ENCODE measurements at regions not wholly inside any gene's neighbourhood (a gene's known extent, or its start where the extent isn't known, plus 50 kb on each side); places are given as distances from the start of the nearest gene placed in this dataset.

- no peak for DNase-seq (ENCODE audit: low read depth in 2 of 2)
Measured at GRCh38 chr11:29310725-29311342, 706.0 kb downstream of the KCNA4 start.

GRCh38 chr11:29309992-29310391 is 706.8 kb downstream of the KCNA4 start:
- DNase-seq (ENCODE audit: low read depth in 2 of 2) = peak; percentile 85 to 86

GRCh38 chr11:29306527-29306926 is 710.3 kb downstream of the KCNA4 start:
- DNase-seq (ENCODE audit: low read depth in 2 of 2) = peak; percentile 74 to 75

GRCh38 chr11:29305456-29306232 is 711.2 kb downstream of the KCNA4 start:
- no peak for DNase-seq (ENCODE audit: low read depth in 2 of 2)

- peak; percentile 67 to 70 for DNase-seq (ENCODE audit: low read depth in 2 of 2)
Measured at GRCh38 chr11:29300420-29300819, 716.4 kb downstream of the KCNA4 start.

- no peak for DNase-seq (ENCODE audit: low read depth in 2 of 2)
Measured at GRCh38 chr11:29296680-29297079, 720.1 kb downstream of the KCNA4 start.

- DNase-seq (ENCODE audit: low read depth in 2 of 2) = peak in 1 of 2 experiments; percentile 45
Measured at GRCh38 chr11:29293825-29294224, 723.0 kb downstream of the KCNA4 start.

- peak; percentile 75 to 77 for DNase-seq (ENCODE audit: low read depth in 2 of 2)
Measured at GRCh38 chr11:29282088-29282487, 734.7 kb downstream of the KCNA4 start.

- DNase-seq (ENCODE audit: low read depth in 2 of 2) = no peak
Measured at GRCh38 chr11:29281271-29281777, 735.5 kb downstream of the KCNA4 start.

GRCh38 chr11:29280452-29280851 is 736.4 kb downstream of the KCNA4 start:
- no peak for DNase-seq (ENCODE audit: low read depth in 2 of 2)

- no peak for DNase-seq (ENCODE audit: low read depth in 2 of 2)
Measured at GRCh38 chr11:29279716-29280115, 737.1 kb downstream of the KCNA4 start.

GRCh38 chr11:29272019-29272654 is 744.7 kb downstream of the KCNA4 start:
- DNase-seq (ENCODE audit: low read depth in 2 of 2) = no peak

GRCh38 chr11:29271616-29272015 is 745.2 kb downstream of the KCNA4 start:
- DNase-seq (ENCODE audit: low read depth in 2 of 2) = no peak

GRCh38 chr11:29268733-29269132 is 748.1 kb downstream of the KCNA4 start:
- DNase-seq (ENCODE audit: low read depth in 2 of 2) = no peak

GRCh38 chr11:29265792-29266191 is 751.0 kb downstream of the KCNA4 start:
- DNase-seq (ENCODE audit: low read depth in 2 of 2) = no peak

GRCh38 chr11:29265381-29265780 is 751.4 kb downstream of the KCNA4 start:
- DNase-seq (ENCODE audit: low read depth in 2 of 2) = no peak

- DNase-seq (ENCODE audit: low read depth in 2 of 2) = no peak
Measured at GRCh38 chr11:29263971-29264682, 752.7 kb downstream of the KCNA4 start.

GRCh38 chr11:29261831-29262230 is 755.0 kb downstream of the KCNA4 start:
- DNase-seq (ENCODE audit: low read depth in 2 of 2) = no peak

GRCh38 chr11:29260939-29261705 is 755.7 kb downstream of the KCNA4 start:
- DNase-seq (ENCODE audit: low read depth in 2 of 2) = no peak

- no peak for DNase-seq (ENCODE audit: low read depth in 2 of 2)
Measured at GRCh38 chr11:29258411-29258810, 758.4 kb downstream of the KCNA4 start.

- DNase-seq (ENCODE audit: low read depth in 2 of 2) = peak; percentile 27 to 32
Measured at GRCh38 chr11:29256580-29256979, 760.2 kb downstream of the KCNA4 start.

All from fibroblast of skin of left quadriceps (primary cell).